B cell (primary cell): ENCODE measurements at regions not wholly inside any gene's neighbourhood (a gene's known extent, or its start where the extent isn't known, plus 50 kb on each side); places are given as distances from the start of the nearest gene placed in this dataset.

Experiments used
- ATAC-seq: fragments of 200-7000 bp; cut with Tn5 transposase; one replicate; pipeline ENCODE4 v1.10.0; 2021; ENCODE audit warnings: low read depth, mild to moderate bottlenecking, moderate number of reproducible peaks, moderate library complexity
- CTCF ChIA-PET: fragments of 350-600 bp; sonication (Branson Sonifier 250); formaldehyde crosslinking; loops from one replicate; lab custom pipeline; 2021; ENCODE audit warnings: antibody characterized with exemption, inconsistent platforms; lab: Charles Lee
- POLR2A ChIA-PET: fragments of 350-600 bp; sonication (Branson Sonifier 250); formaldehyde crosslinking; loops from one replicate; lab custom pipeline; 2021; ENCODE audit warnings: antibody characterized with exemption; lab: Charles Lee
- DNase-seq: peaks from one replicate; pipeline ENCODE4 v3.0.0; 2013
- H2AFZ ChIP-seq: 2 replicates; pipeline ENCODE4 v1.6.1; 2012; ENCODE audit warnings: mild to moderate bottlenecking, low read depth, low read length; ENCODE audit not compliant: insufficient read depth, poor library complexity, severe bottlenecking
- H3K27ac ChIP-seq, 2 donors: 1 replicate in 1 of 2; 2 replicates in 1 of 2; pipeline ENCODE4 v1.5.1; 2012 to 2013; ENCODE audit warnings: low read length in 2 of 2, mild to moderate bottlenecking in 2 of 2, moderate library complexity in 1 of 2
- H3K27me3 ChIP-seq, 4 experiments: fragments of 200-600 bp in 1 of 4; sonication (generic) in 1 of 4; replicated peaks in 1 of 4; 1 replicate in 2 of 4; 2 replicates in 2 of 4; pipeline versions ENCODE4 v1.6.1 to v1.7.0; 2013 to 2016; ENCODE audit warnings: low read length in 3 of 4, mild to moderate bottlenecking in 2 of 4, mixed read lengths in 1 of 4, moderate library complexity in 1 of 4; ENCODE audit not compliant: insufficient read depth in 4 of 4, control insufficient read depth in 3 of 4; ENCODE audit errors: control extremely low read depth in 1 of 4
- H3K36me3 ChIP-seq, 2 experiments: replicated peaks in 1 of 2; 1 replicate in 1 of 2; 2 replicates in 1 of 2; pipeline versions ENCODE4 v1.6.1 to v1.7.1; 2013; ENCODE audit warnings: low read length in 1 of 2; ENCODE audit not compliant: insufficient read depth in 2 of 2, control insufficient read depth in 1 of 2; ENCODE audit errors: control extremely low read depth in 1 of 2, extremely low read depth in 1 of 2
- H3K4me1 ChIP-seq, 2 donors: fragments of 200-600 bp in 1 of 2; sonication (generic) in 1 of 2; 1 replicate in 1 of 2; 2 replicates in 1 of 2; pipeline versions ENCODE4 v1.5.1 to v1.6.1; 2013 to 2017; ENCODE audit warnings: low read length in 2 of 2; ENCODE audit not compliant: control insufficient read depth in 2 of 2, insufficient read depth in 2 of 2
- H3K4me2 ChIP-seq: replicated peaks from 2 replicates; pipeline ENCODE3; 2012; ENCODE audit warnings: mild to moderate bottlenecking, low read depth, low read length; ENCODE audit not compliant: poor library complexity, severe bottlenecking
- H3K4me3 ChIP-seq, 5 experiments: fragments of 200-600 bp in 1 of 5; sonication (generic) in 1 of 5; 1 replicate in 3 of 5; 2 replicates in 2 of 5; pipeline versions ENCODE4 v1.5.1 to v1.7.0; 2011 to 2016; ENCODE audit warnings: low read length in 4 of 5, mild to moderate bottlenecking in 4 of 5, low read depth in 2 of 5, control low read depth in 1 of 5, moderate library complexity in 1 of 5; ENCODE audit not compliant: insufficient read depth in 1 of 5; ENCODE audit errors: control extremely low read depth in 1 of 5, extremely low read depth in 1 of 5
- H3K79me2 ChIP-seq: fragments of 200-600 bp; sonication (generic); one replicate; pipeline ENCODE4 v1.6.0; 2016; ENCODE audit warnings: low read length; ENCODE audit not compliant: control insufficient read depth, insufficient read depth
- H3K9ac ChIP-seq: fragments of 200-600 bp; sonication (generic); 2 replicates; pipeline ENCODE4 v1.6.1; 2017; ENCODE audit warnings: mild to moderate bottlenecking, low read length, moderate library complexity
- H3K9me3 ChIP-seq, 3 donors: one replicate each; pipeline versions ENCODE4 v1.6.1 to v1.7.1; 2013; ENCODE audit warnings: low read length in 2 of 3; ENCODE audit not compliant: control insufficient read depth in 2 of 3, insufficient read depth in 1 of 3; ENCODE audit errors: control extremely low read depth in 1 of 3
- H4K20me1 ChIP-seq: 2 replicates; pipeline ENCODE4 v1.6.0; 2012; ENCODE audit warnings: mild to moderate bottlenecking, low read length; ENCODE audit not compliant: insufficient read depth, control insufficient read depth, poor library complexity, severe bottlenecking
- H3K27ac Mint-ChIP-seq: one replicate; pipeline ENCODE4 v1.8.0; 2021; ENCODE audit warnings: mixed read lengths
- H3K27me3 Mint-ChIP-seq: one replicate; pipeline ENCODE4 v1.8.0; 2021; ENCODE audit warnings: mixed read lengths
- H3K4me1 Mint-ChIP-seq: one replicate; pipeline ENCODE4 v1.8.0; 2021; ENCODE audit warnings: mixed read lengths
- H3K4me3 Mint-ChIP-seq: one replicate; pipeline ENCODE4 v1.8.0; 2021; ENCODE audit warnings: mixed read lengths
- H3K9me3 Mint-ChIP-seq: one replicate; pipeline ENCODE4 v1.8.0; 2022; ENCODE audit warnings: mixed read lengths; ENCODE audit not compliant: insufficient read depth
- CTCF ChIP-seq: fragments of 200-600 bp; IDR thresholded peaks from one replicate; pipeline ENCODE4 v1.8.0; 2022; ENCODE audit warnings: antibody characterized with exemption, mild to moderate bottlenecking
- EZH2 ChIP-seq: IDR thresholded peaks from 2 replicates; pipeline ENCODE4 v1.6.1; 2012; ENCODE audit warnings: borderline replicate concordance, low read depth, mild to moderate bottlenecking, moderate library complexity, low read length; ENCODE audit not compliant: insufficient read depth, poor library complexity, severe bottlenecking
- WGBS: methylation state at CpG from one replicate; pipeline ENCODE4 v1.1.5; 2013; ENCODE audit warnings: missing lambda C conversion rate; ENCODE audit not compliant: insufficient coverage; 5-methylcytosine and 5-hydroxymethylcytosine counted together
- intact Hi-C: fragments of 100-400 bp; cut with micrococcal nuclease; formaldehyde crosslinking; loops from one replicate; pipeline ENCODE4 v1.10.0; 2022

- peaks cover 7% of the 10 kb centered on the region for H3K9me3 Mint-ChIP-seq
- Histone ChIP-seq H3K36me3 (no peaks in the 10 kb centered on the region), H3K27ac (no peak overlapping the region), H3K4me3 (no peak overlapping the region), H3K9ac (no peak overlapping the region), H3K4me1 (no peaks in the 10 kb centered on the region), H2AFZ (no peak overlapping the region), H3K79me2 (no peaks in the 10 kb centered on the region), H3K4me2 (no peak overlapping the region), H3K9me3 (peaks cover 1 to 7% (median 2%) of the 10 kb centered on the region in 3 donors), H3K27me3 (no peaks in the 10 kb centered on the region), H4K20me1 (no peaks in the 10 kb centered on the region)
- intact Hi-C loops, result no loop called here
- H3K27me3 Mint-ChIP-seq, result no peaks in the 10 kb centered on the region
- ATAC-seq (no peak), DNase-seq (no peak)
- ChIA-PET POLR2A (no interaction called here), CTCF (no interaction called here)
- H3K4me3 Mint-ChIP-seq, result no peak overlapping the region
- no peak overlapping the region for H3K27ac Mint-ChIP-seq
- TF ChIP-seq CTCF, result no peak
- no peaks in the 10 kb centered on the region for H3K4me1 Mint-ChIP-seq
- 80% methylated on average over 1 of the region's 1 CpG for WGBS
Measured at GRCh38 chr17:52995147-52995546, 827.6 kb upstream of the KIF2B start.

GRCh38 chr17:52986056-52986662, 827.6 kb upstream of the CA10 start:
- DNase-seq (no peak), ATAC-seq (no peak)
- H3K4me3 ChIP-seq, result no peak overlapping the region
- no peaks in the 10 kb centered on the region for H3K4me1 ChIP-seq
- no peaks in the 10 kb centered on the region for H4K20me1 ChIP-seq
- H3K27me3 ChIP-seq, result no peaks in the 10 kb centered on the region
- no peaks in the 10 kb centered on the region for H3K4me1 Mint-ChIP-seq
- no peak overlapping the region for H3K27ac ChIP-seq
- H3K27me3 Mint-ChIP-seq, result no peaks in the 10 kb centered on the region
- intact Hi-C loops, result no loop called here
- ChIA-PET CTCF (no interaction called here), POLR2A (no interaction called here)
- no peak overlapping the region for H3K9ac ChIP-seq
- no peak for TF ChIP-seq EZH2
- TF ChIP-seq CTCF, result no peak
- H3K79me2 ChIP-seq, result no peaks in the 10 kb centered on the region
- no peaks in the 10 kb centered on the region for H3K36me3 ChIP-seq
- no peak overlapping the region for H3K4me3 Mint-ChIP-seq
- no peak overlapping the region for H3K27ac Mint-ChIP-seq
- peaks cover 4% of the 10 kb centered on the region for H3K9me3 Mint-ChIP-seq
- H3K9me3 ChIP-seq, result no peaks in the 10 kb centered on the region
- H3K4me2 ChIP-seq, result no peak overlapping the region
- WGBS, result 71% methylated on average over 2 of the region's 4 CpGs
- H2AFZ ChIP-seq, result no peak overlapping the region
